ENCODE measurements at regions not wholly inside any gene's neighbourhood (a gene's known extent, or its start where the extent isn't known, plus 50 kb on each side); places are given as distances from the start of the nearest gene placed in this dataset.

DNA sequence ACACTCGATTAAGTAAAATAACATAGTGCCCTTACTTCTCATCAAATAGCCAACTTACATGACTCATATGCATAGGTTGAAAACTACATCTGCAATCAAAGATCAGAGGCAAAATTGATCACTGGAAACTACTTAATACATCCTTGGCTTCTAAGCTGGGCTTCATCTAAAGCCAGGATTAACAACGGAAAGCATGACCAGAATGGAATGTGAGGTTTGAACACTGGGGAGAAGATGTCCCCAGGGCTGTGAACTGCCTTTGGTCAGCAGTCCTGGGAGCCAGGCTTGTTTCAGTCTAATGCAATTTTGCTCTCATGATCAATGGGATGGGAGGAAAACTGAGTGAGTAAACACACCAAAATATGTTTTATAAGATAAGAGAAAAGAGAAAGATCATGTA, 192.5 kb upstream of the TTC29 start:
- TF ChIP-seq GABPA (IDR thresholded peaks at IDR 0.05; ENCODE audit: low read depth) (no peak), CTCF (IDR thresholded peaks at IDR 0.05; ENCODE audit: insufficient read depth, low read length) (no peak)
